ENCODE measurements at regions not wholly inside any gene's neighbourhood (a gene's known extent, or its start where the extent isn't known, plus 50 kb on each side); places are given as distances from the start of the nearest gene placed in this dataset.

GRCh38 chr7:116337018-116337417 is 126.7 kb downstream of the TES start (continued):
- TF ChIP-seq, protein P1, sequence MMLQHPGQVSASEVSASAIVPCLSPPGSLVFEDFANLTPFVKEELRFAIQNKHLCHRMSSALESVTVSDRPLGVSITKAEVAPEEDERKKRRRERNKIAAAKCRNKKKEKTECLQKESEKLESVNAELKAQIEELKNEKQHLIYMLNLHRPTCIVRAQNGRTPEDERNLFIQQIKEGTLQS (IDR thresholded peaks at IDR 0.05): no peak
- TF ChIP-seq NR2F2 (IDR thresholded peaks at IDR 0.05): no peak
- TF ChIP-seq JUND (IDR thresholded peaks at IDR 0.05): no peak
- TF ChIP-seq GABPA (IDR thresholded peaks at IDR 0.05 in 1 of 2, conservative IDR thresholded peaks at IDR 0.05 in 1 of 2): no peak
- no peak for TF ChIP-seq HNF4G (IDR thresholded peaks at IDR 0.05)

- Histone ChIP-seq H3K27ac (ENCODE audit: low read depth in 1 of 2, low read length in 2 of 2) (no peak overlapping the region), H3K9ac (ENCODE audit: low read depth in 1 of 2, low read length in 2 of 2) (no peak overlapping the region), H3K36me3 (ENCODE audit: control insufficient read depth in 4 of 4, insufficient read depth in 3 of 4, low read depth in 1 of 4, low read length in 3 of 4) (no peaks in the 10 kb centered on the region), H3K27me3 (ENCODE audit: control insufficient read depth in 4 of 4, insufficient read depth in 4 of 4, low read length in 3 of 4) (no peaks in the 10 kb centered on the region), H3K4me3 (ENCODE audit: low read depth in 1 of 3, low read length in 3 of 3) (no peak overlapping the region), H3K4me1 (ENCODE audit: control insufficient read depth in 4 of 4, insufficient read depth in 4 of 4, low read length in 3 of 4) (peaks cover 3 to 12% (median 7%) of the 10 kb centered on the region in 4 donors), H3K9me3 (ENCODE audit: control insufficient read depth in 4 of 4, low read length in 3 of 4) (no peaks in the 10 kb centered on the region)
- TF ChIP-seq HNF4A (conservative IDR thresholded peaks at IDR 0.05): no peak
- TF ChIP-seq GABPA (IDR thresholded peaks at IDR 0.05 in 1 of 2, conservative IDR thresholded peaks at IDR 0.05 in 1 of 2): no peak
- TF ChIP-seq TAF1 (conservative IDR thresholded peaks at IDR 0.05): no peak
- TF ChIP-seq JUND (IDR thresholded peaks at IDR 0.05): no peak
- TF ChIP-seq FOXA1 (IDR thresholded peaks at IDR 0.05): no peak
- TF ChIP-seq, protein P2, sequence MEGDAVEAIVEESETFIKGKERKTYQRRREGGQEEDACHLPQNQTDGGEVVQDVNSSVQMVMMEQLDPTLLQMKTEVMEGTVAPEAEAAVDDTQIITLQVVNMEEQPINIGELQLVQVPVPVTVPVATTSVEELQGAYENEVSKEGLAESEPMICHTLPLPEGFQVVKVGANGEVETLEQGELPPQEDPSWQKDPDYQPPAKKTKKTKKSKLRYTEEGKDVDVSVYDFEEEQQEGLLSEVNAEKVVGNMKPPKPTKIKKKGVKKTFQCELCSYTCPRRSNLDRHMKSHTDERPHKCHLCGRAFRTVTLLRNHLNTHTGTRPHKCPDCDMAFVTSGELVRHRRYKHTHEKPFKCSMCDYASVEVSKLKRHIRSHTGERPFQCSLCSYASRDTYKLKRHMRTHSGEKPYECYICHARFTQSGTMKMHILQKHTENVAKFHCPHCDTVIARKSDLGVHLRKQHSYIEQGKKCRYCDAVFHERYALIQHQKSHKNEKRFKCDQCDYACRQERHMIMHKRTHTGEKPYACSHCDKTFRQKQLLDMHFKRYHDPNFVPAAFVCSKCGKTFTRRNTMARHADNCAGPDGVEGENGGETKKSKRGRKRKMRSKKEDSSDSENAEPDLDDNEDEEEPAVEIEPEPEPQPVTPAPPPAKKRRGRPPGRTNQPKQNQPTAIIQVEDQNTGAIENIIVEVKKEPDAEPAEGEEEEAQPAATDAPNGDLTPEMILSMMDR (IDR thresholded peaks at IDR 0.05; ENCODE audit: low read depth, low read length, missing input control): no peak
- TF ChIP-seq EGR1 (IDR thresholded peaks at IDR 0.05; ENCODE audit: low read depth in 2 of 2): no peak
- TF ChIP-seq RXRA (IDR thresholded peaks at IDR 0.05): no peak
- no peak for TF ChIP-seq FOXA2 (IDR thresholded peaks at IDR 0.05)
- no peak for TF ChIP-seq MAX (IDR thresholded peaks at IDR 0.05)
- TF ChIP-seq, protein P3, sequence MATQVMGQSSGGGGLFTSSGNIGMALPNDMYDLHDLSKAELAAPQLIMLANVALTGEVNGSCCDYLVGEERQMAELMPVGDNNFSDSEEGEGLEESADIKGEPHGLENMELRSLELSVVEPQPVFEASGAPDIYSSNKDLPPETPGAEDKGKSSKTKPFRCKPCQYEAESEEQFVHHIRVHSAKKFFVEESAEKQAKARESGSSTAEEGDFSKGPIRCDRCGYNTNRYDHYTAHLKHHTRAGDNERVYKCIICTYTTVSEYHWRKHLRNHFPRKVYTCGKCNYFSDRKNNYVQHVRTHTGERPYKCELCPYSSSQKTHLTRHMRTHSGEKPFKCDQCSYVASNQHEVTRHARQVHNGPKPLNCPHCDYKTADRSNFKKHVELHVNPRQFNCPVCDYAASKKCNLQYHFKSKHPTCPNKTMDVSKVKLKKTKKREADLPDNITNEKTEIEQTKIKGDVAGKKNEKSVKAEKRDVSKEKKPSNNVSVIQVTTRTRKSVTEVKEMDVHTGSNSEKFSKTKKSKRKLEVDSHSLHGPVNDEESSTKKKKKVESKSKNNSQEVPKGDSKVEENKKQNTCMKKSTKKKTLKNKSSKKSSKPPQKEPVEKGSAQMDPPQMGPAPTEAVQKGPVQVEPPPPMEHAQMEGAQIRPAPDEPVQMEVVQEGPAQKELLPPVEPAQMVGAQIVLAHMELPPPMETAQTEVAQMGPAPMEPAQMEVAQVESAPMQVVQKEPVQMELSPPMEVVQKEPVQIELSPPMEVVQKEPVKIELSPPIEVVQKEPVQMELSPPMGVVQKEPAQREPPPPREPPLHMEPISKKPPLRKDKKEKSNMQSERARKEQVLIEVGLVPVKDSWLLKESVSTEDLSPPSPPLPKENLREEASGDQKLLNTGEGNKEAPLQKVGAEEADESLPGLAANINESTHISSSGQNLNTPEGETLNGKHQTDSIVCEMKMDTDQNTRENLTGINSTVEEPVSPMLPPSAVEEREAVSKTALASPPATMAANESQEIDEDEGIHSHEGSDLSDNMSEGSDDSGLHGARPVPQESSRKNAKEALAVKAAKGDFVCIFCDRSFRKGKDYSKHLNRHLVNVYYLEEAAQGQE (IDR thresholded peaks at IDR 0.05): no peak
- TF ChIP-seq RAD21 (IDR thresholded peaks at IDR 0.05): no peak
- TF ChIP-seq ZBTB33 (IDR thresholded peaks at IDR 0.05): no peak
- TF ChIP-seq HNF4G (IDR thresholded peaks at IDR 0.05): no peak
- TF ChIP-seq SP1 (IDR thresholded peaks at IDR 0.05): no peak
- no peak for TF ChIP-seq YY1 (IDR thresholded peaks at IDR 0.05)
- TF ChIP-seq, protein P1 (IDR thresholded peaks at IDR 0.05): no peak
- no peak for TF ChIP-seq NR2F2 (IDR thresholded peaks at IDR 0.05)
- DNase-seq (ENCODE audit: low spot score): no peak
Measured at GRCh38 chr7:116337800-116338199, 127.5 kb downstream of the TES start.
